Neural cell (in vitro differentiated cells): ENCODE measurements at regions not wholly inside any gene's neighbourhood (a gene's known extent, or its start where the extent isn't known, plus 50 kb on each side); places are given as distances from the start of the nearest gene placed in this dataset.

Experiments used
- H2AFZ ChIP-seq: fragments of 200-600, 300-800 bp; sonication (generic), shearing (Covaris generic); 2 replicates; pipeline ENCODE4 v1.6.0; 2014; ENCODE audit warnings: low read depth, mild to moderate bottlenecking, antibody characterized with exemption, low read length, moderate library complexity
- H3F3A ChIP-seq: fragments of 200-600 bp; shearing (Covaris generic); 2 replicates; pipeline ENCODE4 v1.6.1; 2016; ENCODE audit warnings: mild to moderate bottlenecking, moderate library complexity, mixed read lengths, antibody characterized with exemption, low read length; ENCODE audit not compliant: insufficient read depth, poor library complexity, severe bottlenecking
- H3K27ac ChIP-seq: fragments of 200-600, 300-800 bp; sonication (generic), shearing (Covaris generic); 2 replicates; pipeline ENCODE4 v1.5.1; 2014; ENCODE audit warnings: mild to moderate bottlenecking, low read length, moderate library complexity
- H3K27me3 ChIP-seq: fragments of 300-800, 200-600 bp; sonication (generic), shearing (Covaris generic); 2 replicates; pipeline ENCODE4 v1.6.0; 2014; ENCODE audit warnings: mild to moderate bottlenecking, low read depth, low read length, moderate library complexity; ENCODE audit not compliant: insufficient read depth
- H3K36me3 ChIP-seq: fragments of 300-800, 200-600 bp; sonication (generic), shearing (Covaris generic); 2 replicates; pipeline ENCODE4 v1.5.1; 2014; ENCODE audit warnings: mild to moderate bottlenecking, antibody characterized with exemption, low read length, moderate library complexity; ENCODE audit not compliant: insufficient read depth
- H3K4me2 ChIP-seq: fragments of 300-800, 200-600 bp; sonication (generic), shearing (Covaris generic); 2 replicates; pipeline ENCODE4 v1.6.0; 2014; ENCODE audit warnings: mild to moderate bottlenecking, low read length
- H3K4me3 ChIP-seq: fragments of 300-800, 200-600 bp; sonication (generic), shearing (Covaris generic); 2 replicates; pipeline ENCODE4 v1.5.1; 2014; ENCODE audit warnings: mild to moderate bottlenecking, low read length, moderate library complexity
- H3K79me2 ChIP-seq: fragments of 200-600 bp; shearing (Covaris generic); replicated peaks from 2 replicates; pipeline ENCODE4 v1.6.0; 2014; ENCODE audit warnings: mild to moderate bottlenecking, low read length, moderate library complexity; ENCODE audit not compliant: insufficient read depth
- H3K9ac ChIP-seq: fragments of 300-800, 200-600 bp; sonication (generic), shearing (Covaris generic); 2 replicates; pipeline ENCODE4 v1.6.1; 2016; ENCODE audit warnings: mild to moderate bottlenecking, low read length, mixed read lengths
- H3K9me2 ChIP-seq: fragments of 200-600 bp; shearing (Covaris generic); 2 replicates; pipeline ENCODE4 v1.6.1; 2016; ENCODE audit warnings: mild to moderate bottlenecking, low read length, mixed read lengths; ENCODE audit not compliant: insufficient read depth
- H3K9me3 ChIP-seq: fragments of 200-600, 300-800 bp; sonication (generic), shearing (Covaris generic); 2 replicates; pipeline ENCODE4 v1.6.1; 2016; ENCODE audit warnings: mild to moderate bottlenecking, mixed run types, low read length, moderate library complexity, mixed read lengths
- H4K20me1 ChIP-seq: fragments of 200-600 bp; shearing (Covaris generic); 2 replicates; pipeline ENCODE4 v1.6.1; 2016; ENCODE audit warnings: mild to moderate bottlenecking, mixed run types; ENCODE audit not compliant: insufficient read depth
- EP300 ChIP-seq: fragments of 450-650 bp; conservative IDR thresholded peaks from 2 replicates; pipeline ENCODE4 v1.6.1; 2014; ENCODE audit warnings: antibody characterized with exemption, mild to moderate bottlenecking, moderate library complexity; ENCODE audit not compliant: poor library complexity, severe bottlenecking
- EZH2 ChIP-seq: fragments of 200-600, 300-800 bp; shearing (Covaris generic), sonication (generic); IDR thresholded peaks from 2 replicates; pipeline ENCODE4 v1.6.1; 2014; ENCODE audit warnings: antibody characterized with exemption, low read length, borderline replicate concordance, mild to moderate bottlenecking; ENCODE audit not compliant: insufficient read depth, poor library complexity, severe bottlenecking
- MXI1 ChIP-seq: fragments of 450-650 bp; conservative IDR thresholded peaks from 2 replicates; pipeline ENCODE4 v1.6.1; 2014; ENCODE audit warnings: antibody characterized with exemption, mild to moderate bottlenecking; ENCODE audit not compliant: poor library complexity, severe bottlenecking
- POLR2AphosphoS5 ChIP-seq: IDR thresholded peaks from 2 replicates; pipeline ENCODE4 v1.6.1; 2012
- RAD21 ChIP-seq: fragments of 450-650 bp; conservative IDR thresholded peaks from 2 replicates; pipeline ENCODE4 v1.6.1; 2014; ENCODE audit warnings: antibody characterized with exemption, mild to moderate bottlenecking, moderate library complexity
- SMC3 ChIP-seq: fragments of 450-650 bp; conservative IDR thresholded peaks from 2 replicates; pipeline ENCODE4 v1.6.1; 2014; ENCODE audit warnings: antibody characterized with exemption, mild to moderate bottlenecking, moderate library complexity; ENCODE audit not compliant: poor library complexity
- TAF1 ChIP-seq: IDR thresholded peaks from 2 replicates; pipeline ENCODE4 v1.6.1; 2012; ENCODE audit warnings: low read depth
- TF ChIP-seq, protein P1 (sequence below): IDR thresholded peaks from 2 replicates; pipeline ENCODE4 v1.6.1; 2012; ENCODE audit warnings: borderline replicate concordance
- TF ChIP-seq, protein P2 (sequence below): fragments of 450-650 bp; IDR thresholded peaks from 2 replicates; pipeline ENCODE4 v1.5.1; 2014; ENCODE audit warnings: antibody characterized with exemption, mild to moderate bottlenecking, moderate library complexity; ENCODE audit not compliant: poor library complexity, severe bottlenecking

DNA sequence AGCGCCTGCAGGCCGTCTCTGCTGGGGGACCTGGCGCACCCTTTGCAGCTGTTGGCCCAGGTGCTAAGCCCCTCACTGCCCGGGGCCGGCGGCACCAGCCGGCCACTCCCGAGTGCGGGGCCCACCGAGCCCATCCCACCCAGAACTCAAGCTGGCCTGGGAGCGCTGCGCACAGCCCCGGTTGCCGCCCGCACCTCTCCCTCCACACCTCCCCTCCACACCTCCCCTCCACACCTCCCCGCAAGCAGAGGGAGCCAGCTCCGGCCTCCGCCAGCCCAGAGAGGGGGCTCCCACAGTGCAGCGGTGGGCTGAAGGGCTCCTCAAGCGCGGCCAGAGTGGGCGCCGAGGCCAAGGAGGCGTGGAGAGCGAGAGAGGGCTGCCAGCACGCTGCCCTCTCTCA lies 177.8 kb upstream of the KAZN start:
- Histone ChIP-seq H3K4me3 (no peak overlapping the region), H3K9ac (no peak overlapping the region)
- TF ChIP-seq, protein P1, sequence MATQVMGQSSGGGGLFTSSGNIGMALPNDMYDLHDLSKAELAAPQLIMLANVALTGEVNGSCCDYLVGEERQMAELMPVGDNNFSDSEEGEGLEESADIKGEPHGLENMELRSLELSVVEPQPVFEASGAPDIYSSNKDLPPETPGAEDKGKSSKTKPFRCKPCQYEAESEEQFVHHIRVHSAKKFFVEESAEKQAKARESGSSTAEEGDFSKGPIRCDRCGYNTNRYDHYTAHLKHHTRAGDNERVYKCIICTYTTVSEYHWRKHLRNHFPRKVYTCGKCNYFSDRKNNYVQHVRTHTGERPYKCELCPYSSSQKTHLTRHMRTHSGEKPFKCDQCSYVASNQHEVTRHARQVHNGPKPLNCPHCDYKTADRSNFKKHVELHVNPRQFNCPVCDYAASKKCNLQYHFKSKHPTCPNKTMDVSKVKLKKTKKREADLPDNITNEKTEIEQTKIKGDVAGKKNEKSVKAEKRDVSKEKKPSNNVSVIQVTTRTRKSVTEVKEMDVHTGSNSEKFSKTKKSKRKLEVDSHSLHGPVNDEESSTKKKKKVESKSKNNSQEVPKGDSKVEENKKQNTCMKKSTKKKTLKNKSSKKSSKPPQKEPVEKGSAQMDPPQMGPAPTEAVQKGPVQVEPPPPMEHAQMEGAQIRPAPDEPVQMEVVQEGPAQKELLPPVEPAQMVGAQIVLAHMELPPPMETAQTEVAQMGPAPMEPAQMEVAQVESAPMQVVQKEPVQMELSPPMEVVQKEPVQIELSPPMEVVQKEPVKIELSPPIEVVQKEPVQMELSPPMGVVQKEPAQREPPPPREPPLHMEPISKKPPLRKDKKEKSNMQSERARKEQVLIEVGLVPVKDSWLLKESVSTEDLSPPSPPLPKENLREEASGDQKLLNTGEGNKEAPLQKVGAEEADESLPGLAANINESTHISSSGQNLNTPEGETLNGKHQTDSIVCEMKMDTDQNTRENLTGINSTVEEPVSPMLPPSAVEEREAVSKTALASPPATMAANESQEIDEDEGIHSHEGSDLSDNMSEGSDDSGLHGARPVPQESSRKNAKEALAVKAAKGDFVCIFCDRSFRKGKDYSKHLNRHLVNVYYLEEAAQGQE, result no peak
- TF ChIP-seq MXI1 (no peak), RAD21 (no peak), TAF1 (no peak)
- TF ChIP-seq, protein P2, sequence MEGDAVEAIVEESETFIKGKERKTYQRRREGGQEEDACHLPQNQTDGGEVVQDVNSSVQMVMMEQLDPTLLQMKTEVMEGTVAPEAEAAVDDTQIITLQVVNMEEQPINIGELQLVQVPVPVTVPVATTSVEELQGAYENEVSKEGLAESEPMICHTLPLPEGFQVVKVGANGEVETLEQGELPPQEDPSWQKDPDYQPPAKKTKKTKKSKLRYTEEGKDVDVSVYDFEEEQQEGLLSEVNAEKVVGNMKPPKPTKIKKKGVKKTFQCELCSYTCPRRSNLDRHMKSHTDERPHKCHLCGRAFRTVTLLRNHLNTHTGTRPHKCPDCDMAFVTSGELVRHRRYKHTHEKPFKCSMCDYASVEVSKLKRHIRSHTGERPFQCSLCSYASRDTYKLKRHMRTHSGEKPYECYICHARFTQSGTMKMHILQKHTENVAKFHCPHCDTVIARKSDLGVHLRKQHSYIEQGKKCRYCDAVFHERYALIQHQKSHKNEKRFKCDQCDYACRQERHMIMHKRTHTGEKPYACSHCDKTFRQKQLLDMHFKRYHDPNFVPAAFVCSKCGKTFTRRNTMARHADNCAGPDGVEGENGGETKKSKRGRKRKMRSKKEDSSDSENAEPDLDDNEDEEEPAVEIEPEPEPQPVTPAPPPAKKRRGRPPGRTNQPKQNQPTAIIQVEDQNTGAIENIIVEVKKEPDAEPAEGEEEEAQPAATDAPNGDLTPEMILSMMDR, result no peak

DNA sequence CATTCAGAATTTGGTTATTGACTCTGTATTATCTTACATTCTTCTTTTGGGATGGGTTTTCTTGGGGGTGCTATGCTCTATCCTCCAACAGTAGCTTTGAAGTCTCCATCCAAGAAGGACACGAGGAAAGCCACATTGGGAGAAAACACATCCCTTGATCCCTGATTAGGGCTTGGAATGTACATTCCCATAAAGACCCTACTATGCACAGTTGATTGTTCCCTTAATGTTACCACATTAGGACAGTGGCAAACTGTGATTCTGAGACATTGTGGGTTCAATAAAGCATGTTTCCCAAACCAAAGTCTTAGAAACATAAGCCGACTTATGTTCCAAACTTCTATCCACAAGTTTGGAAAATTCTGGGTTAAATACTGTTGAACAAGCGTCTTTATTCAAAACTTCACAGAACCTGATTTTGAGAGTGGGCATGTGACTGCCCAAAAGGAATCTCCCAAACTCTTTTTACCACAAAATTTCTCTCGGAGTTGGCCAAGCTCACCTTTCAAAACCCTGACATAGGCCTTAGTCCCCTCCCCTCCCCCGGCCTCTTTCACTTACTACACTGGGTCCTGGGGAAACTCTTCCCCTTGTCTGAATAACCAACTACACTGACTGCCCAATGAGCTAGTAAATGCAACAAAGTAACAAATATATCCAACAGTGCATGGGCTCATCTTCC lies 177.0 kb upstream of the KAZN start:
- H3K9me3 ChIP-seq, result no peaks in the 10 kb centered on the region

More for the DNA sequence above, 177.8 kb upstream of the KAZN start:
- Histone ChIP-seq H2AFZ (no peak overlapping the region), H3K27me3 (no peaks in the 10 kb centered on the region), H3K79me2 (no peaks in the 10 kb centered on the region), H3K9me3 (no peaks in the 10 kb centered on the region), H3K9me2 (no peaks in the 10 kb centered on the region), H4K20me1 (no peaks in the 10 kb centered on the region), H3K4me2 (no peak overlapping the region), H3K27ac (no peak overlapping the region), H3K36me3 (no peaks in the 10 kb centered on the region), H3F3A (no peaks in the 10 kb centered on the region)

More for the DNA sequence above, 177.0 kb upstream of the KAZN start:
- H3K27me3 ChIP-seq, result no peaks in the 10 kb centered on the region
- no peaks in the 10 kb centered on the region for H4K20me1 ChIP-seq
- H3F3A ChIP-seq, result no peaks in the 10 kb centered on the region
- H3K36me3 ChIP-seq, result no peaks in the 10 kb centered on the region
- no peak overlapping the region for H3K9ac ChIP-seq
- H2AFZ ChIP-seq, result no peak overlapping the region
- no peaks in the 10 kb centered on the region for H3K79me2 ChIP-seq
- no peak overlapping the region for H3K4me2 ChIP-seq
- no peaks in the 10 kb centered on the region for H3K9me2 ChIP-seq
- TF ChIP-seq TAF1, result no peak
- TF ChIP-seq, protein P1, result no peak
- no peak for TF ChIP-seq RAD21
- no peak for TF ChIP-seq POLR2AphosphoS5
- TF ChIP-seq MXI1, result no peak
- no peak for TF ChIP-seq EZH2
- TF ChIP-seq EP300, result no peak
- no peak for TF ChIP-seq SMC3
- TF ChIP-seq, protein P2, result no peak
- H3K4me3 ChIP-seq, result no peak overlapping the region
- H3K27ac ChIP-seq, result no peak overlapping the region
